K562 (cell line): ENCODE measurements at regions not wholly inside any gene's neighbourhood (a gene's known extent, or its start where the extent isn't known, plus 50 kb on each side); places are given as distances from the start of the nearest gene placed in this dataset.
A peak's percentile ranks its signal among the peaks of the same experiment; 100 is the strongest.

Experiments used
- ARHGAP35 ChIP-seq: fragments of 450-650 bp; IDR thresholded peaks from 2 replicates; pipeline ENCODE4 v1.6.1; 2018; ENCODE audit not compliant: partially characterized antibody
- ARID2 ChIP-seq: fragments of 450-650 bp; IDR thresholded peaks from 2 replicates; pipeline ENCODE4 v1.6.1; 2017; ENCODE audit warnings: antibody characterized with exemption, mild to moderate bottlenecking
- BDP1 ChIP-seq: IDR thresholded peaks from 3 replicates; pipeline ENCODE4 v1.6.1; 2011; ENCODE audit not compliant: insufficient read length, insufficient read depth
- CAMTA2 ChIP-seq: fragments of 250-450 bp; sonication (Bioruptor Pico); conservative IDR thresholded peaks from 2 replicates; pipeline ENCODE4 v1.5.1; 2022
- CBX5 ChIP-seq: IDR thresholded peaks from 2 replicates; pipeline ENCODE4 v1.6.1; 2014; ENCODE audit warnings: low read depth, borderline replicate concordance
- COPS2 ChIP-seq: fragments of 450-650 bp; conservative IDR thresholded peaks from 2 replicates; pipeline ENCODE4 v1.6.1; 2016; ENCODE audit warnings: mild to moderate bottlenecking, moderate library complexity
- DEAF1 ChIP-seq: fragments of 450-650 bp; formaldehyde crosslinking; IDR thresholded peaks from 2 replicates; pipeline ENCODE4 v1.4.0; 2020; ENCODE audit warnings: mild to moderate bottlenecking, moderate library complexity
- EP300 ChIP-seq: IDR thresholded peaks from 2 replicates; pipeline ENCODE4 v1.6.1; 2012; ENCODE audit warnings: low read length, improper control_type of control experiment
- ESRRA ChIP-seq: fragments of 450-650 bp; IDR thresholded peaks from 2 replicates; pipeline ENCODE4 v1.6.1; 2014; ENCODE audit warnings: low read depth, mild to moderate bottlenecking, moderate library complexity, borderline replicate concordance
- GTF2A2 ChIP-seq: IDR thresholded peaks from 2 replicates; pipeline ENCODE4 v1.6.1; 2016; ENCODE audit warnings: mild to moderate bottlenecking, missing genetic modification characterization, missing compliant biosample characterization
- JUNB ChIP-seq: fragments of 450-650 bp; formaldehyde crosslinking; conservative IDR thresholded peaks from 2 replicates; pipeline ENCODE4 v1.4.0; 2020; ENCODE audit warnings: mild to moderate bottlenecking
- MYNN ChIP-seq, 2 experiments: sonication (generic); formaldehyde crosslinking in 1 of 2; IDR thresholded peaks; 2 replicates each; pipeline versions ENCODE4 v1.5.0 to v1.6.1; 2016 to 2020; ENCODE audit warnings: antibody characterized with exemption in 1 of 2, missing genetic modification reagents in 1 of 2
- NFXL1 ChIP-seq: fragments of 450-650 bp; formaldehyde crosslinking; IDR thresholded peaks from 2 replicates; pipeline ENCODE4 v1.4.0; 2021; ENCODE audit warnings: mild to moderate bottlenecking
- PYGO2 ChIP-seq: fragments of 450-650 bp; IDR thresholded peaks from 2 replicates; pipeline ENCODE4 v1.6.1; 2016; ENCODE audit warnings: mild to moderate bottlenecking, missing genetic modification characterization, moderate library complexity, missing compliant biosample characterization
- RB1 ChIP-seq: fragments of 450-650 bp; IDR thresholded peaks from 2 replicates; pipeline ENCODE4 v1.6.1; 2017; ENCODE audit warnings: low read depth, mild to moderate bottlenecking
- REST ChIP-seq, 2 experiments: fragments of 450-650 bp; formaldehyde crosslinking in 1 of 2; IDR thresholded peaks; 2 replicates each; pipeline versions ENCODE4 v1.4.0 to v1.6.1; 2014 to 2020; ENCODE audit warnings: mild to moderate bottlenecking in 2 of 2, borderline replicate concordance in 1 of 2, low read depth in 1 of 2
- USF2 ChIP-seq: sonication (generic); formaldehyde crosslinking; IDR thresholded peaks from 2 replicates; pipeline ENCODE4 v1.5.0; 2020; ENCODE audit warnings: missing genetic modification reagents
- ZNF212 ChIP-seq: fragments of 450-650 bp; formaldehyde crosslinking; IDR thresholded peaks from 2 replicates; pipeline ENCODE4 v1.4.0; 2020; ENCODE audit warnings: mild to moderate bottlenecking

- TF ChIP-seq MYNN (IDR thresholded peaks at IDR 0.05) (no peak), MYNN (CRISPR knock-in tag; IDR thresholded peaks at IDR 0.05) (no peak), RB1 (peak; percentile 49; the same call in 1 of the 2 replicates), USF2 (CRISPR knock-in tag) (no peak), JUNB (CRISPR knock-in tag) (no peak), ZNF212 (CRISPR knock-in tag) (no peak), REST (IDR thresholded peaks at IDR 0.05; ENCODE audit: borderline replicate concordance) (peak; percentile 92), REST (CRISPR knock-in tag; IDR thresholded peaks at IDR 0.05; ENCODE audit: low read depth) (no peak), CBX5 (peak; percentile 64; the same call in 1 of the 2 replicates), COPS2 (no peak), GTF2A2 (tag) (no peak), BDP1 (no peak), ESRRA (0 out of 2 replicates have a peak, but pooled peaks have one; percentile 21), ARID2 (peak; percentile 76), CAMTA2 (no peak), DEAF1 (CRISPR knock-in tag) (peak; percentile 91), NFXL1 (CRISPR knock-in tag) (no peak), EP300 (no peak; the same call in 1 of the 2 replicates), PYGO2 (tag) (no peak), ARHGAP35 (no peak)
Observed at GRCh38 chr1:181166377-181167196, 78.1 kb downstream of the IER5 start (continued).
